GM19455 (cell line): ENCODE measurements at regions not wholly inside any gene's neighbourhood (a gene's known extent, or its start where the extent isn't known, plus 50 kb on each side); places are given as distances from the start of the nearest gene placed in this dataset.

Experiments
- ATAC-seq: cut with Tn5 transposase; IDR thresholded peaks from one replicate; pipeline ENCODE4 v1.9.1; 2021; ENCODE audit not compliant: unreplicated experiment

- ATAC-seq: no peak
These were observed 53.3 kb upstream of the ATP10B start for GRCh38 chr5:160905285-160905684.

DNA sequence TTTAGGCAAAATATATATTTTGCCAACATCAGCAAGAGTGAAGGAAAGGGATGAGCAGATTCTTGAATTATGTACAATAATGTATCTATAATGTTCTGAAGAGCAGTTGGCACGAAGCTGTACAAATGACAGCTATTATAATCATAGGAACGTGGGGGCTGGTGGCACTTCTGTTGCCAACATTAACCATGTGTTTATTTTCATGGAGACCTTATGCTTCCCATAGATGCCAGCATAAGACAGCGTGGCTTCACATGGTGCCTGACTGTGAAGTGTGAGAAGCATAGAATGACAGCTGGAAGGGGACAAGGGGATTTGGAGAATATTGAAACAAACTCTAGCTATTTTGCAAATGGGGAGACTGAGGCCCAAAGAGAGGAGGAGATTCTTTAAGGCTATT is 52.6 kb upstream of the ATP10B start:
- no peak for ATAC-seq

DNA sequence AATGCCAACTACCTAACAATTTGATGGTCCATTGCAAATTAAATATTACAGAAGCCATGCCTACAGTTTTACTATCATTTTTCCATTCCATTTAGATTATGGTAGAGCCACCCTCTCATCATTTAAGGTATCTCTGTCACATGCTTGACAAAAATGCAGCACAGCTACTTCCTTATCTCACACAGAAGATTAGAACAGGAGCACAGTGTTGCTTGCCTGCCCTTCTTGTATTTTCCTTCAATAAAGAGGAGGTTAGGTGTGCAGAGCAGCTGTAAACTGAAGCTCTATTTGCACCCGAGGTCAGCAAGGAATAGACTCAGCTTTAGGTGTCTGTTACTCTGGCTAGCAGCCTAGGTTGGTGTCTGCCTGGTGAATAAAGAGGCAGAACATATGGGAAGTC is 51.5 kb upstream of the ATP10B start:
- ATAC-seq: no peak

DNA sequence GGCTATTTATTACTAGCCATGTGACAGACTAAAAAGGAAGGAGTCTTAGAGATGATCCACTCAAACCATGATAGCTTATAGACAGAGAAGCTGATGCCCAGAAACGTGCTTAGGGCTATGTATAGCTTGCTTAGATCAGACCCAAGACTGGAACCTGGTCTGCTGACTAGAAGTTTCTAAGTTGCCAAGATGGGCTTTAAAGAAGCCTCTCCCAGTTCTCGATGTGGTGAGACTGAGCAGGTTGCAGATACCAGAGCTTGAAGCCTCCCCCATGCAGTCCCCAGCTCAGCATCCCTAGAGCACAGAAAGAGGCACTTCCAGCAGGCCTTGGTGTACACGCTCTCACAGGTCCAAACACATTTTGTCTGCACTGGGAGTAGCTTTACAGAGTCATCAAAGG is 51.1 kb upstream of the ATP10B start:
- ATAC-seq: no peak
